ENCODE measurements at regions not wholly inside any gene's neighbourhood (a gene's known extent, or its start where the extent isn't known, plus 50 kb on each side); places are given as distances from the start of the nearest gene placed in this dataset.

DNA sequence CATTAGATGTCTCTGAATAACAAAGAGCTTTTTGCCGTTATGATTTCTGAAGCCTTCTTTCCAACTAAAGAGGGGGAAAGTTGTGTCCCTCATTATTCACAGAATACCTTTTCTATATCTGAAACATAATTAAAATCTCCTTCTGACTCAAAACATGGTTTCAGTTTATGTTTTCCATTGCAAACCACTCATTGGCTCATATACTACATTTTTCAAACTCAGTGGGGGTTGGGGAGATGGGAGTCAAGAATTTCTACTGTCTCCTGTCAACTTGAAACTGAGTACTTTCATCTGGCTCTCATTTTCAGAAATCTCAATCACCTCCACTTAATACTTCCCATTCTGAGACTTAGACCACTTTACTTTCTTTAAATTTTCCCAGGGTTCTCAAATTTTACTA, 1839.5 kb upstream of the PCDH10 start:
- Histone ChIP-seq H3K4me3 (ENCODE audit: low read depth, low read length) (no peak overlapping the region), H3K36me3 (replicated peaks) (no peaks in the 10 kb centered on the region), H3K27ac (no peak overlapping the region), H3K27me3 (replicated peaks) (no peaks in the 10 kb centered on the region)
- DNase-seq: no peak
- TF ChIP-seq, protein P1, sequence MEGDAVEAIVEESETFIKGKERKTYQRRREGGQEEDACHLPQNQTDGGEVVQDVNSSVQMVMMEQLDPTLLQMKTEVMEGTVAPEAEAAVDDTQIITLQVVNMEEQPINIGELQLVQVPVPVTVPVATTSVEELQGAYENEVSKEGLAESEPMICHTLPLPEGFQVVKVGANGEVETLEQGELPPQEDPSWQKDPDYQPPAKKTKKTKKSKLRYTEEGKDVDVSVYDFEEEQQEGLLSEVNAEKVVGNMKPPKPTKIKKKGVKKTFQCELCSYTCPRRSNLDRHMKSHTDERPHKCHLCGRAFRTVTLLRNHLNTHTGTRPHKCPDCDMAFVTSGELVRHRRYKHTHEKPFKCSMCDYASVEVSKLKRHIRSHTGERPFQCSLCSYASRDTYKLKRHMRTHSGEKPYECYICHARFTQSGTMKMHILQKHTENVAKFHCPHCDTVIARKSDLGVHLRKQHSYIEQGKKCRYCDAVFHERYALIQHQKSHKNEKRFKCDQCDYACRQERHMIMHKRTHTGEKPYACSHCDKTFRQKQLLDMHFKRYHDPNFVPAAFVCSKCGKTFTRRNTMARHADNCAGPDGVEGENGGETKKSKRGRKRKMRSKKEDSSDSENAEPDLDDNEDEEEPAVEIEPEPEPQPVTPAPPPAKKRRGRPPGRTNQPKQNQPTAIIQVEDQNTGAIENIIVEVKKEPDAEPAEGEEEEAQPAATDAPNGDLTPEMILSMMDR (IDR thresholded peaks at IDR 0.05; ENCODE audit: low read depth, low read length, missing control alignments): no peak
- in situ Hi-C loops (cut with HindIII; ENCODE audit: low pct_ligation_motif_present, low sequenced_read_pairs): no loop called here

- in situ Hi-C loops (cut with HindIII; ENCODE audit: low pct_ligation_motif_present, low sequenced_read_pairs): no loop called here
- Histone ChIP-seq H3K27me3 (replicated peaks) (no peaks in the 10 kb centered on the region), H3K4me3 (ENCODE audit: low read depth, low read length) (no peak overlapping the region), H3K36me3 (replicated peaks) (no peaks in the 10 kb centered on the region), H3K27ac (no peak overlapping the region)
- DNase-seq: no peak
- TF ChIP-seq, protein P1 (IDR thresholded peaks at IDR 0.05; ENCODE audit: low read depth, low read length, missing control alignments): no peak
Observed at GRCh38 chr4:131316086-131316485, 1833.0 kb upstream of the PCDH10 start.

DNA sequence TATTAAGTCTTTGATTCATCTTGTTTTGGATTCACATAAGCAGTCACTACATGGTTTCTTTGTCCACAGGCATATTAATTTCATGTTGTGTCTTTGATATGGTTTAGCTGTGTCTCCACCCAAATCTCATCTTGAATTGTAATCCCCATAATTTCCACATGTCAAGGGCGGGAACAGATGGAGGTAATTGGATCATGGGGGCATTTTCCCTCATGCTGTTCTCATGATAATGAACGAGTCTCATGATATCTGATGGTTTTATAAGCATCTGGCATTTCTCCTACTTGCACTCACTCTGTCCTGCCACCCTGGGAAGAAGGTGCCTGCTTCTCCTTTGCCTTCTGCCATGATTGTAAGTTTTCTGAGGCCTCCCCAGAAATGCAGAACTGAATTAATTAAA, 1811.2 kb upstream of the PCDH10 start:
- Histone ChIP-seq H3K27me3 (replicated peaks) (no peaks in the 10 kb centered on the region), H3K4me3 (ENCODE audit: low read depth, low read length) (no peak overlapping the region), H3K27ac (no peak overlapping the region), H3K36me3 (replicated peaks) (no peaks in the 10 kb centered on the region)
- in situ Hi-C loops (cut with HindIII; ENCODE audit: low pct_ligation_motif_present, low sequenced_read_pairs): no loop called here
- DNase-seq: no peak
- TF ChIP-seq, protein P1 (IDR thresholded peaks at IDR 0.05; ENCODE audit: low read depth, low read length, missing control alignments): no peak

DNA sequence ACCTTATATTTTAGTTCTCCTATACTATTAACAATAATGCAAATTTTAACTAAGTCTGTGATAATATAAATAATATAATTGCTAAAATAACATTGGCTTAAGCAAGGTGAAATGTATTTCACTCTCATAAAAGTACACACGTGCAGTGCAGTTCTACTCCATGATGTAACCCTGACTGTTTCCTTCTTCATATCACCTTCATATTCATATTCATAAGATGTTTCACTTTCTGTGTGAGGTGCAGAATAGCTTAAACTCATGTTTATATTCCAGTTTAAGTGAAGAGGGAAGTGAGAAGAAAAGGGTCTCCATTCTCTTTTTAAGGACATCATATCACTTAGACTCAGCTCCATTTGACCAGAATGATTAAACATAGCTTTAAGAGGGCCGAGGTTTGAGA, 1810.0 kb upstream of the PCDH10 start:
- no peaks in the 10 kb centered on the region for H3K36me3 ChIP-seq (replicated peaks)
- TF ChIP-seq, protein P1 (IDR thresholded peaks at IDR 0.05; ENCODE audit: low read depth, low read length, missing control alignments): no peak
- in situ Hi-C loops (cut with HindIII; ENCODE audit: low pct_ligation_motif_present, low sequenced_read_pairs): no loop called here
- DNase-seq: no peak
- no peak overlapping the region for H3K4me3 ChIP-seq (ENCODE audit: low read depth, low read length)
- H3K27me3 ChIP-seq (replicated peaks): no peaks in the 10 kb centered on the region
- H3K27ac ChIP-seq: no peak overlapping the region

- no peak for DNase-seq
- Histone ChIP-seq H3K4me3 (ENCODE audit: low read depth, low read length) (no peak overlapping the region), H3K27me3 (replicated peaks) (no peaks in the 10 kb centered on the region), H3K36me3 (replicated peaks) (no peaks in the 10 kb centered on the region), H3K27ac (no peak overlapping the region)
- TF ChIP-seq, protein P1 (IDR thresholded peaks at IDR 0.05; ENCODE audit: low read depth, low read length, missing control alignments): no peak
- in situ Hi-C loops (cut with HindIII; ENCODE audit: low pct_ligation_motif_present, low sequenced_read_pairs): no loop called here
Observed at GRCh38 chr4:131344761-131345160, 1804.3 kb upstream of the PCDH10 start.

GRCh38 chr4:131347816-131348215, 1801.3 kb upstream of the PCDH10 start:
- Histone ChIP-seq H3K4me3 (ENCODE audit: low read depth, low read length) (no peak overlapping the region), H3K27ac (no peak overlapping the region), H3K36me3 (replicated peaks) (no peaks in the 10 kb centered on the region), H3K27me3 (replicated peaks) (no peaks in the 10 kb centered on the region)
- no peak for DNase-seq
- TF ChIP-seq, protein P1 (IDR thresholded peaks at IDR 0.05; ENCODE audit: low read depth, low read length, missing control alignments): no peak
- in situ Hi-C loops (cut with HindIII; ENCODE audit: low pct_ligation_motif_present, low sequenced_read_pairs): no loop called here

Data from brain microvascular endothelial cell (primary cell).